ENCODE measurements at regions not wholly inside any gene's neighbourhood (a gene's known extent, or its start where the extent isn't known, plus 50 kb on each side); places are given as distances from the start of the nearest gene placed in this dataset.

GRCh38 chr5:58294598-58295305 is 165.1 kb downstream of the PLK2 start:
- TF ChIP-seq GATA3 (IDR thresholded peaks at IDR 0.05; ENCODE audit: low read depth, low read length) (no peak), GATA2 (IDR thresholded peaks at IDR 0.05; ENCODE audit: low read depth, low read length) (no peak)
